ENCODE measurements at regions not wholly inside any gene's neighbourhood (a gene's known extent, or its start where the extent isn't known, plus 50 kb on each side); places are given as distances from the start of the nearest gene placed in this dataset.

DNA sequence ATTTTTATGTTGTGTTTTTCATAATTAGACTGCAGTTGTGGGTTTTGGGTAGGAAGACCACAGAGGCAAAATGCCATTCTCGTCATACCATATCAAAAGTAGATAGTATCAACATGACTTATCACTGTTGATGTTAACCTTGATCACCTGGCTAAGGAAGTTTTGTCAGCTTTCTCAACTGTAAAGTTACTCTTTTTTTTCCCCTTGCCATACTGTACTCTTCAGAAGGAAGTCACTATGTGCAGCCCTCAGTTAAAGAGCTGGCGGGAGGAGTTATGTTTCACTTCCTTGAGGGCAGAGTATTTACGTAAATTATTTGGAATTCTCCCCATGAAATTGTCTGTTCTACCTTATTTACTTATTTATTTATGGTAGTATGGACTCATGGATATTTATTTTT is 78.7 kb downstream of the PRORP start:
- BruUV-seq (replicated peaks), result no TSS peak
- intact Hi-C loops (cut with micrococcal nuclease; ENCODE audit: unreplicated experiment), result no loop called here
- ChIA-PET POLR2A (ENCODE audit: unreplicated experiment) (no interaction called here), CTCF (no interaction called here)
- Histone ChIP-seq H3F3A (ENCODE audit: insufficient read depth, low read depth) (no peaks in the 10 kb centered on the region), H2AFZ (no peak overlapping the region), H3K9me3 (ENCODE audit: insufficient read depth, low read depth) (no peaks in the 10 kb centered on the region), H4K20me1 (ENCODE audit: insufficient read depth) (no peaks in the 10 kb centered on the region), H3K27me3 (ENCODE audit: insufficient read depth, low read depth) (no peaks in the 10 kb centered on the region), H3K4me2 (no peak overlapping the region), H3K27ac (no peak overlapping the region), H3K79me2 (ENCODE audit: low read depth) (no peaks in the 10 kb centered on the region), H3K9me2 (ENCODE audit: insufficient read depth) (no peaks in the 10 kb centered on the region), H3K4me1 (replicated peaks; ENCODE audit: insufficient read depth) (0 out of 2 replicates have a peak, but pooled peaks cover 10% of the 10 kb centered on the region), H3K36me3 (ENCODE audit: low read depth) (no peaks in the 10 kb centered on the region), H3K4me3 (no peak overlapping the region)
- no peak for DNase-seq
- TF ChIP-seq, protein P1, sequence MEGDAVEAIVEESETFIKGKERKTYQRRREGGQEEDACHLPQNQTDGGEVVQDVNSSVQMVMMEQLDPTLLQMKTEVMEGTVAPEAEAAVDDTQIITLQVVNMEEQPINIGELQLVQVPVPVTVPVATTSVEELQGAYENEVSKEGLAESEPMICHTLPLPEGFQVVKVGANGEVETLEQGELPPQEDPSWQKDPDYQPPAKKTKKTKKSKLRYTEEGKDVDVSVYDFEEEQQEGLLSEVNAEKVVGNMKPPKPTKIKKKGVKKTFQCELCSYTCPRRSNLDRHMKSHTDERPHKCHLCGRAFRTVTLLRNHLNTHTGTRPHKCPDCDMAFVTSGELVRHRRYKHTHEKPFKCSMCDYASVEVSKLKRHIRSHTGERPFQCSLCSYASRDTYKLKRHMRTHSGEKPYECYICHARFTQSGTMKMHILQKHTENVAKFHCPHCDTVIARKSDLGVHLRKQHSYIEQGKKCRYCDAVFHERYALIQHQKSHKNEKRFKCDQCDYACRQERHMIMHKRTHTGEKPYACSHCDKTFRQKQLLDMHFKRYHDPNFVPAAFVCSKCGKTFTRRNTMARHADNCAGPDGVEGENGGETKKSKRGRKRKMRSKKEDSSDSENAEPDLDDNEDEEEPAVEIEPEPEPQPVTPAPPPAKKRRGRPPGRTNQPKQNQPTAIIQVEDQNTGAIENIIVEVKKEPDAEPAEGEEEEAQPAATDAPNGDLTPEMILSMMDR (conservative IDR thresholded peaks at IDR 0.05), result no peak
- no peak for TF ChIP-seq EZH2 (IDR thresholded peaks at IDR 0.05; ENCODE audit: low read depth)

DNA sequence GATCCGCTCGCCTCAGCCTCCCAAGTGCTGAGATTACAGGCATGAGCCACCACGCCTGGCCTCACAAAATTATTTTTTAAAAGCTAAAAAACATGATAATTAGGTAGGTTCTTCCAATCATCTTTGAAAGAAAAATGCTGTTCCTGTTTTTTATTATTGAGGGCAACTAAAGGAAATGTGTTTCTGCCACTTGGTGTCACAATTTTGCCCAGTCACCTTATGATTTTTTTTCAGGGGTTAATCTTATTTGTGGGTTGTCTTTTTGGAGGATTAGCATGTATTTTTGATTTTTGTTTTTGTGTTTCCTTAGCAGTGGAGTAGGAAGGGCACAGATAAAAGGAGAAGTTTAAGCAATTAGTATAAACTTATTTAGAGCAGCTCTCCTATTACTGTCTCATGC is 79.8 kb downstream of the PRORP start:
- Histone ChIP-seq H3K4me1 (replicated peaks; ENCODE audit: insufficient read depth) (0 out of 2 replicates have a peak, but pooled peaks cover 2% of the 10 kb centered on the region), H3K9me2 (ENCODE audit: insufficient read depth) (no peaks in the 10 kb centered on the region), H3K4me2 (no peak overlapping the region), H3K36me3 (ENCODE audit: low read depth) (no peaks in the 10 kb centered on the region), H3K4me3 (no peak overlapping the region), H2AFZ (no peak overlapping the region), H3K27ac (no peak overlapping the region), H3K79me2 (ENCODE audit: low read depth) (no peaks in the 10 kb centered on the region), H3K9me3 (ENCODE audit: insufficient read depth, low read depth) (no peaks in the 10 kb centered on the region), H4K20me1 (ENCODE audit: insufficient read depth) (no peaks in the 10 kb centered on the region), H3F3A (ENCODE audit: insufficient read depth, low read depth) (no peaks in the 10 kb centered on the region), H3K27me3 (ENCODE audit: insufficient read depth, low read depth) (no peaks in the 10 kb centered on the region)
- no peak for DNase-seq
- ChIA-PET CTCF (no interaction called here), POLR2A (ENCODE audit: unreplicated experiment) (no interaction called here)
- BruUV-seq (replicated peaks), result no TSS peak
- TF ChIP-seq, protein P1 (conservative IDR thresholded peaks at IDR 0.05), result no peak
- no peak for TF ChIP-seq EZH2 (IDR thresholded peaks at IDR 0.05; ENCODE audit: low read depth)
- intact Hi-C loops (cut with micrococcal nuclease; ENCODE audit: unreplicated experiment), result no loop called here

DNA sequence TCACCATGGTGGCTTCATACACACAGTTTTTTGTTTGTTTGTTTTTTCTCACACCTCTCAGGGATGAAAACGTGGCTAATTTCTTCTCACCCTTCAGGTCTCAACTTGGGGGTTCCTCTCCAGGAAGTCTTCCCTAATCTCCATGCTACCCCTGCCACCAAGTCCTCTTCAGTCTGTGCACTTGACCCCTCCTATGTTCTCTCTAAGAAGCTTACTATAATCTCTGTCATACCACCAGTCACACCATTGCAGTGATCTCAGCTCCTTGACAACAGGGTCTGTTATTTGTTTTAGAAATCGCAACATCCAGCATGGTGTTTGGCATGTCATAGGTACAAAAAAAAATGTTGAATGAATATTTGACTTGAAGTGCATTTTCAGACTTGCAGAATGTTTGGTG is 83.4 kb downstream of the PRORP start:
- H3K27ac ChIP-seq, result no peak overlapping the region
- no peaks in the 10 kb centered on the region for H3K36me3 ChIP-seq (ENCODE audit: low read depth)
- no TSS peak for BruUV-seq (replicated peaks)
- H3K4me3 ChIP-seq, result no peak overlapping the region
- no peak for DNase-seq
- ChIA-PET POLR2A (ENCODE audit: unreplicated experiment) (no interaction called here), CTCF (no interaction called here)
- no peaks in the 10 kb centered on the region for H3K9me2 ChIP-seq (ENCODE audit: insufficient read depth)
- H3K4me2 ChIP-seq, result no peak overlapping the region
- no peaks in the 10 kb centered on the region for H3K27me3 ChIP-seq (ENCODE audit: insufficient read depth, low read depth)
- no peak overlapping the region for H2AFZ ChIP-seq
- TF ChIP-seq EZH2 (IDR thresholded peaks at IDR 0.05; ENCODE audit: low read depth), result no peak
- TF ChIP-seq, protein P1 (conservative IDR thresholded peaks at IDR 0.05), result no peak
- intact Hi-C loops (cut with micrococcal nuclease; ENCODE audit: unreplicated experiment), result no loop called here
- H3K4me1 ChIP-seq (replicated peaks; ENCODE audit: insufficient read depth), result no peaks in the 10 kb centered on the region
- no peaks in the 10 kb centered on the region for H3F3A ChIP-seq (ENCODE audit: insufficient read depth, low read depth)
- no peaks in the 10 kb centered on the region for H3K9me3 ChIP-seq (ENCODE audit: insufficient read depth, low read depth)
- no peaks in the 10 kb centered on the region for H4K20me1 ChIP-seq (ENCODE audit: insufficient read depth)
- no peaks in the 10 kb centered on the region for H3K79me2 ChIP-seq (ENCODE audit: low read depth)

Data from PC-9 (cell line).